ENCODE measurements at regions not wholly inside any gene's neighbourhood (a gene's known extent, or its start where the extent isn't known, plus 50 kb on each side); places are given as distances from the start of the nearest gene placed in this dataset.
"Not testable (repeated sequence)": the region's sequence is repeated elsewhere in the genome, so short reads cannot be mapped to it uniquely, and the experiment has no call there.

DNA sequence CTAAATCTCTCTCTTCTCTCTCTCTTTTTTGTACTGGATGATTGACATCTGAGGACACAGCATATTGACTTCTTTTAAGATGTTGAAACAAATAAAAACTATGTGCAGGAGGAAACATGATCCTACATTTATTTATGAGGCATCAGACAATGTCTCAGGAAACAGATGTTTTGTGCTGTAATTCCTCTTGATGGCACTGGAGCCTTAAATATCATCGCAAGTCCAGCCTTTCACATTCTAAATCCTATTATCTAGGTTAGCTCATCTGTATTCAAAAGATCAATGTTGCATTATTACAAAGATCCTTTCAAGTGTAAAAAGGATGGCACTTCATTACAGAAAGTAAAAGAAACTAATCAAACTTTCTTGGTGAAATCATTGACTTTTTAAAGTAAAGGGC is 63.9 kb downstream of the MAT2B start:
- Mint-ChIP-seq H3K4me1 (ENCODE audit: low read depth) (peaks cover 22% of the 10 kb centered on the region), H3K36me3 (no peaks in the 10 kb centered on the region), H3K27ac (no peak overlapping the region), H3K4me3 (no peak overlapping the region), H3K9me3 (ENCODE audit: low read depth) (no peaks in the 10 kb centered on the region), H3K27me3 (peaks cover 46% of the 10 kb centered on the region)

DNA sequence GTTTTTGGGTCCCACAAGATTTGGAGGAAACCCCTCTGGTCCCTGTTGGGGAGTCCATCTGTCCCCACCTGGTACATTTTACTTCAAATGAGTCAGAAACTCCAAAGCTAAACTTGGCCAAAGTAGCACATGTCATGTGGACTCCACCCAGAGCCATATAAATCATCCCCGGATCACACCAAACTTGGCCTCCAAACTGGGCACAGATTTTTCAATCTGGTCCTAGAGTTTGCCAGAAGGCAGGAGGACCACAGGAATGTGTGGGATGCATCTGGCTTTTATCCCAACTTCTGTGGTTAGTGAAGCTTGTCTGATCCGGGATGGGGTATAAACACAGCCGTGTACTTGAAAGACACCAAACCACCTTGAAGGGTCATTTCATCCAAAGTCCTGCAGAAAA is 66.3 kb downstream of the MAT2B start:
- H3K27me3 Mint-ChIP-seq = peaks cover 31% of the 10 kb centered on the region
- no peak overlapping the region for H3K27ac Mint-ChIP-seq
- H3K9me3 Mint-ChIP-seq (ENCODE audit: low read depth) = no peaks in the 10 kb centered on the region
- H3K36me3 Mint-ChIP-seq = no peaks in the 10 kb centered on the region
- H3K4me3 Mint-ChIP-seq = no peak overlapping the region
- H3K4me1 Mint-ChIP-seq (ENCODE audit: low read depth) = peaks cover 5% of the 10 kb centered on the region

DNA sequence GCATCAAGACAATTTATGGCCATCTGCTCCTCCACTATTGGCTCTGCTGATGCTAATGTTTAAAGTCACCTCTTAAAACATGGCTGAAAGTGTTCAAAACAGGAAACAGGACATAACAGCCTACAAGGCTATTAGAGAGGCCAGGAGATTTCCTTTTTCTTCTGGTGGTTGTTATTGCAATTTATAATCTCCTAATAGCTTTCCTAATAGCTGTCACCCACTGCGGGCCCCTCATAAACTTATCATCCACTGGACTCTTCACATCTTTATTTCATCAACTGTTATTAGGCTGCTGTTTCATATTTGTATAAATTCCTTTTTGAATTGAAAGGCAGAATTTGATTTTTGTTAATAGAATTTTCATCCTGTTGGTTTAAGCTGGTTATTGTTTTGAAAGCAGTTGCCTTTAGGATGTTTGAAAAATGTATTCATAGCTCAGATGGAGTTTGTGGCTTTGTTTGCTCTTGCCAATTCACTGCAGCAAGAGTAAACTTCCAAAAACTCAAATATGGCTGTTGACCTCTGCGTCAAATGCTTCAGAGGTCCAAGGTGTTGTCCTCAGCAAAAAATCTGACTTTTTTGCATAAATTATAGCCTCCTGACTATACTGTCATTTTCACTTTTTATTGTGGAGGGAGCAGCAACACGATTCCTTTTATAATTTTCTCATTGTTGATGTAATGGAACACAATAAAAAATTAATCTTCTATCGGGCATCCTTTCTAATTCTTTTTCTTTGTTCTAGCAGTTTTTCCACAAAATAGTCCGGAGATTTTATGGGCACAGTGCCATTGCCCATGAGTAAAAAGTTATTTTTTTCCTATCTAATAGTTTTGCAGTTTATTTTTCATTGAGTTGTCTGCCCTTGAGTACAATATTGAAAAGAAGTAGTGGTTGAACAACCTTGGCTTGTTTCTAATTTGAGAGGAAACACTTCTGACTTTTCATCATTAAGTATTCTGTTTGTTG is 69.3 kb downstream of the MAT2B start:
- peaks cover 14% of the 10 kb centered on the region for H3K27me3 Mint-ChIP-seq
- H3K4me1 Mint-ChIP-seq (ENCODE audit: low read depth) = no peaks in the 10 kb centered on the region
- H3K4me3 Mint-ChIP-seq = no peak overlapping the region
- no peaks in the 10 kb centered on the region for H3K36me3 Mint-ChIP-seq
- H3K9me3 Mint-ChIP-seq (ENCODE audit: low read depth) = no peaks in the 10 kb centered on the region
- no peak overlapping the region for H3K27ac Mint-ChIP-seq

DNA sequence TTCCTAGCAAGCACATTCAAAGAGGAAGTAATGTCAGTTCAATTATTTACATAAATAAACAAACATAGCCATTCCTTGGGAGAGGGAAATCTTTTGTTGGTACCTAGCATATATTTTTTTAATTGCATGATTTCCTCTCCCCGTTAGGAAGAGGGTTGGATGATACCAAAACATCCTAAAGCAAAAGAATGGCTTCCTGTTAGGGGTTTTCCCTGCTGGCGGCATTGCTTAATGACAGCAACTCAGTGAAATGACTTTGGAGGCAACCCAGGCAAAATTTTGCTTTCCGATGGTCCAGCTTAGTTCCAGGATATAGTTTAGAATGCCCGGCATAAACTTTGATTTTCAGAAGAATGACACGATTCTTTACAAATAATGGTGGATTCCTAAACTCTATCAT is 73.2 kb downstream of the MAT2B start:
- no peak overlapping the region for H3K27ac Mint-ChIP-seq
- H3K4me3 Mint-ChIP-seq = no peak overlapping the region
- H3K9me3 Mint-ChIP-seq (ENCODE audit: low read depth) = no peaks in the 10 kb centered on the region
- H3K36me3 Mint-ChIP-seq = no peaks in the 10 kb centered on the region
- H3K4me1 Mint-ChIP-seq (ENCODE audit: low read depth) = no peaks in the 10 kb centered on the region
- H3K27me3 Mint-ChIP-seq = peaks cover 12% of the 10 kb centered on the region

DNA sequence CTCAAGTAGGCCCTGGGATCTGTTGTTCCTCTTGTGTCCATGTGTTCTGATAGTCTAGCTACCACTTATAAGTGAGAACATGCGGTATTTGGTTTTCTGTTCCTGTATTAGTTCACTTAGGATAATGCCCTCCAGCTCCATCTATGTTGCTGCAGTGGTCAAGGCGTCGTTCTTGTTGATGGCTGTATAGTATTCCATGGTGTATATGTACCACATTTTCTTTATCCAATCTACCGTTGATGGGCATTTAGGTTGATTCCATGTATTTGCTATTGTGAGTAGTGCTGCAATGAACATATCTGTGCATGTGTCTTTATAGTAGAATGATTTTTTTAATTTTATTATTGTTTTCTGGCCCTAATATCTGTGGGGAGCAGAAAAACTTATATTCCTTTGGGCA is 74.3 kb downstream of the MAT2B start:
- Mint-ChIP-seq H3K9me3 (ENCODE audit: low read depth) (no peaks in the 10 kb centered on the region), H3K27ac (no peak overlapping the region), H3K36me3 (no peaks in the 10 kb centered on the region), H3K27me3 (peaks cover 13% of the 10 kb centered on the region), H3K4me3 (no peak overlapping the region), H3K4me1 (ENCODE audit: low read depth) (no peaks in the 10 kb centered on the region)

DNA sequence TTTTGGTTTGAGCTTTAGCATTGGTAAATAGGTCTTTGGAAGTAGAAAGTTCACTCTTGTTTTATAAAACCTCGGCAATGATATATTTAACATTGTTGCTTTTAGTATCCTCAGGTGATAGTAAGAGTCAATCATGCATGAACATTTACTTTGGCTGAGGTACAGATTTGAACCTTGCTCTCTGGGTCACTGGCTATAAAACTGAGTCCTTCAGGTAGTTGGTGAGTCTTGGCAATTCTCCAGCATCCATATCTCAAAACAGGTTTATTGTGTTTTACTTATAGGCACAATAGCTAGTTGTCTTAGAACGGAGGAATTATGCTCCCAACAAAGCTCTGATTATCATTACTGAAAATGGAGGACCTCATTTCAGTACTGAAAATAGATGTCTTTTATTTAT is 75.1 kb downstream of the MAT2B start:
- Mint-ChIP-seq H3K36me3 (no peaks in the 10 kb centered on the region), H3K9me3 (ENCODE audit: low read depth) (no peaks in the 10 kb centered on the region), H3K27me3 (peaks cover 13% of the 10 kb centered on the region), H3K27ac (no peak overlapping the region), H3K4me3 (no peak overlapping the region), H3K4me1 (ENCODE audit: low read depth) (no peaks in the 10 kb centered on the region)

DNA sequence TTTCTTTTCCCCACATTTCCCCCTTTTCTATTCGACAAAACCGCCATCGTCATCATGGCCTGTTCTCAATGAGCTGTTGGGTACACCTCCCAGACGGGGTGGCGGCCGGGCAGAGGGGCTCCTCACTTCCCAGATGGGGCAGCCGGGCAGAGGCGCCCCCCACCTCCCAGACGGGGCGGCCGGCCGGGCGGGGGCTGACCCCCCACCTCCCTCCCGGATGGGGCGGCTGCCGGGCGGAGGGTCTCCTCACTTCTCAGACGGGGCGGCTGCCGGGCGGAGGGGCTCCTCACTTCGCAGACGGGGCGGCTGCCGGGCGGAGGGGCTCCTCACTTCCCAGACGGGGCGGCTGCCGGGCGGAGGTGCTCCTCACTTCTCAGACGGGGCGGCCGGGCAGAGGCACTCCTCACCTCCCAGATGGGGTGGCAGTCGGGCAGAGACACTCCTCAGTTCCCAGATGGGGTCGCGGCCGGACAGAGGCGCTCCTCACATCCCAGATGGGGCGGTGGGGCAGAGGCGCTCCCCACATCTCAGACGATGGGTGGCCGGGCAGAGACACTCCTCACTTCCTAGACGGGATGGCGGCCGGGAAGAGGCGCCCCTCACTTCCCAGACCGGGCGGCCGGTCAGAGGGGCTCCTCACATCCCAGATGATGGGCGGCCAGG is 78.2 kb downstream of the MAT2B start:
- H3K27ac Mint-ChIP-seq = not testable (repeated sequence)

DNA sequence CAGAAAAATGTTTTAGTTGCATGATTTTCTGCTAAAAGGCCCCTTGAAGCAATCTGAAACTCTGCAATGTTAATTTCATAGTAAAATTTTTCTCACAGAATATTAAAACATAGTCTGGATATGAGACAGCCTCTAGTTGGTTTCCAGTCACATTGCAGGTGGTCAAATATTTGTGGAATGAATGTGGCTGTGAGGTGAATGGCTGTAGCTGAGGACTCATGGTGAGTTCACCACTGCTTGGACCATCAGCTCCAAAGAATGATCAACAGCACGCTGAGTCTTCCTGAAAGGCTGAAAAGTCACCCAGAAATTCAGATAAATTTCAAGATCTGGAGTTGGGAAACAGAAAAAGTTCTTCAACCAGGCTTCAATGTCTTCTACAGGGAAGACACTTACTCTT is 79.8 kb downstream of the MAT2B start:
- H3K4me3 Mint-ChIP-seq = no peak overlapping the region

More for the DNA sequence above, 78.2 kb downstream of the MAT2B start:
- not testable (repeated sequence) for H3K27me3 Mint-ChIP-seq; H3K36me3 Mint-ChIP-seq; H3K4me1 Mint-ChIP-seq (ENCODE audit: low read depth); H3K9me3 Mint-ChIP-seq (ENCODE audit: low read depth); H3K4me3 Mint-ChIP-seq

DNA sequence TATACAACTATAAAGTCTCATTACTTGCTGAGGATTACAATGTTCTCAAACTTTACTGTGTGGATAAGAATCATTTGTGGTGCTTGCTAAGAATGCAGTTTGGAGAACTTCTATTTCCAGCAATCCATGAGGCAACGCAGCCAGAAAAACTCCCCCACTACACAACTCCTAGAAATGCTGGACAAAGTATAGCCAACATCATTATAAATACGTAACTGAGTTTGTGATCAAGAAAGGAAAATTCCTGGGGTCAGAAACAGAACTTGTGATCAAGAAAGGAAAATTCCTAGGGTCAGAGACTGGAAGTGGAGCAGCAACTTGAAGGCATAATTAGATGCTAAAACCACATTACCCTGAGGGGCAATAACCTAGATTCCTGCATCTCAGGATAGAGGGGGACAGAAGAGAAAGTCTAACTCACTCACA is 81.1 kb downstream of the MAT2B start:
- Mint-ChIP-seq H3K4me3 (no peak overlapping the region), H3K4me1 (ENCODE audit: low read depth) (no peaks in the 10 kb centered on the region), H3K9me3 (ENCODE audit: low read depth) (no peaks in the 10 kb centered on the region), H3K36me3 (no peaks in the 10 kb centered on the region), H3K27me3 (peaks cover 2% of the 10 kb centered on the region), H3K27ac (no peak overlapping the region)

More for the DNA sequence above, 79.8 kb downstream of the MAT2B start:
- no peak overlapping the region for H3K27ac Mint-ChIP-seq
- H3K27me3 Mint-ChIP-seq = peaks cover 6% of the 10 kb centered on the region
- H3K9me3 Mint-ChIP-seq (ENCODE audit: low read depth) = no peaks in the 10 kb centered on the region
- H3K4me1 Mint-ChIP-seq (ENCODE audit: low read depth) = no peaks in the 10 kb centered on the region
- no peaks in the 10 kb centered on the region for H3K36me3 Mint-ChIP-seq

DNA sequence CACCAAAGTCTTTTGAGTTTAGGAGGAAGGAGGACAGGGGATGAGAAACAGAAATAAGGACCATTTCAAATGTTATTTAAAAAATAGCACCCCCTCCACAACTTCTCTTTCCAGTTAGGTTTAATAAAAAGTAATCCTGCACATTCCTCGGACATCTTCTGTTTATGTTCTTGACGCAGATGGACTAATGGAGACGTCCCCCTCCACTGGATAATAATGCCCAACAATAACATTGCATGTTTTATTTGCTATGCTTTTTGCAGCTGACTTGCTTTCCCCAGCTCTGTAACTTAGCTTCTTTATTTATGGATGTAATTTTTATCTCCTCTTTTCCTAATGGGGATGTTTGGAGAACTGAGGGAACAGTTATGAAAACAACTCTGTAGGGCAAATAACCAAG is 89.5 kb downstream of the MAT2B start:
- Mint-ChIP-seq H3K27ac (no peak overlapping the region), H3K36me3 (no peaks in the 10 kb centered on the region), H3K4me3 (no peak overlapping the region), H3K9me3 (ENCODE audit: low read depth) (peaks cover 3% of the 10 kb centered on the region), H3K4me1 (ENCODE audit: low read depth) (no peaks in the 10 kb centered on the region), H3K27me3 (peaks cover 12% of the 10 kb centered on the region)

DNA sequence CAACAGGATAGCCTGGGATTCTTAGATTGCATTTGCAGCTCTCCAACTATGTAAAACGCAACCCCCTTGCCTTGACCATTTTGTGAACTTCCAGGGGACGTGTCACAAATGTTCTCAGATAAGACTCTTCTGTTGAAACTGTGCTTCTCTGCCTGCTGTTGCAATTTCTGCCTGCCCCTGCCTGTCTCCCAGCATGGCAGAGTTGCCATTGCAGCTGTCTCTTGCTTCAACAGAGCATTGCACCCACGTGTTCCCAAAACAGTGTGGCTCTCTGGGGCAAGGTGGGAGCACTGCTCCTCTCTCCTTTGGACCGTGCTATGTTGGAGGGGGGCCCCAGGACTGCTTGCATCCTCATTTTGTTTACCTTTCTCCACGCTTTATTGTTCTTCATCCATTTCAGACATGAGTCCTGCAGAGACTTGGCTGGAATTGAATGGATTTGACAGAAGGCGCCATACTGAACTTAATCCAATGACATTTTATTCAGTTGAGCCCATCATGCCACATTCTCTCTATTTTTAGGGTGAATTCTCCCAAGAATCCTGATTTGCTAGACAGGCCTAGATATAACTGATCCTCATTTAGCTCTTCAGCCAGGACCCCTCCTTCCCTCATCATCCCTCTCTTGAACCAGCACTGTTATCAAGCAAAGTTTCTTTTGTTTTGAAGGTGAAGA is 90.7 kb downstream of the MAT2B start:
- Mint-ChIP-seq H3K9me3 (ENCODE audit: low read depth) (peaks cover 3% of the 10 kb centered on the region), H3K4me1 (ENCODE audit: low read depth) (no peaks in the 10 kb centered on the region), H3K27me3 (peaks cover 19% of the 10 kb centered on the region), H3K36me3 (no peaks in the 10 kb centered on the region), H3K27ac (no peak overlapping the region), H3K4me3 (no peak overlapping the region)

DNA sequence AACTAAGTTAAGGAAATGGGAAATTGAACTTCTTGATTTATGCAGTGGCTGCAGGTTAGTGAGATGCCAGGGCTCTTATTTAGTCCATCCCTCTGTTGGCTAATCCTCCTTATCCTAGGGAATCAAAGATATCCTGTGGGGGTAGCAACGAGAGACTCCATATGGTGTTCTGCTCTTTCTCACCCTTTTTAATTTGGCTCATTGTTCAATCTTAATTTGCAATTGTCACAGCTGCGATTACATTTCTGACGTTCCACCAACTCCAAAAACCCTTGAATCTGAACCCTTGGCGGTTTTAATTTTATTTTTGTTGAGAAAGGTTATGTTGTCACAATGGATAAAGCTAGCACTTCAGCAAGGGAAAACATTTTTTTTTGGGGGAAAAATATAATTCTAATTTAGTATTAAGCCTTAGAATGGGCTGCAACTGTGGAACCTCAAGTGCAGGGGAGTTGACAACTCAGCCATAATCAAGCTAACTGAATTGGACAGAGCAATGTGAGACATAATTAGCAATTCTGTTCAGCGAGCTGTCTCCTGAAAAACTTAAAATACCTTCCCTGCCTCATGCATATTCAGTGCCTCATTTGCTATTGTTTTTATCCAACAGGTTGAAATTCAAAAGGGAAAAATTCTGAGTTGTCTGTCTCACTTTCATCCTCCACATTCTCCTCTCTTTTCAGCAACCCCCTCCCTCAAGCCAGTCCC is 91.3 kb downstream of the MAT2B start:
- Mint-ChIP-seq H3K9me3 (ENCODE audit: low read depth) (peaks cover 3% of the 10 kb centered on the region), H3K36me3 (no peaks in the 10 kb centered on the region), H3K27me3 (peaks cover 21% of the 10 kb centered on the region), H3K27ac (no peak overlapping the region), H3K4me1 (ENCODE audit: low read depth) (no peaks in the 10 kb centered on the region), H3K4me3 (no peak overlapping the region)

DNA sequence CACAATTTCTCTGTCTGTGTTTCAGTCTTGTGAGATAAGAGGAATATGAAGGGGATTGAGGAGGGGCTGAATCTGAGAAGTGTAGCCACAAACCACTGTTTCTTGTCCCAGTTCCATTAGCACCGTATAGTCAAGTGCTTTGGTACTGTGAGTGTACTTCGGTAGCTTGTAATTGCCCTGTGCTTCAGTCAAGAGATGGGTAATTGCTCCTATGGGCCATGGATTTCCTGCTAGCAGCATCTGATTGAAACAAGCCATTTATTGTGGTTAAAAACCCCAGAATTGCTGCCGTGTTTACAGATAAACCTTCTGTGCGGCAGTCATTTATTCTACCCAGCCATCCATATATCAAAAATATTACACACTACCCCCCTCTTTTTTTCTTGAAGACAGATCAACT is 98.6 kb downstream of the MAT2B start:
- H3K4me3 Mint-ChIP-seq = no peak overlapping the region
- H3K9me3 Mint-ChIP-seq (ENCODE audit: low read depth) = no peaks in the 10 kb centered on the region
- H3K4me1 Mint-ChIP-seq (ENCODE audit: low read depth) = no peaks in the 10 kb centered on the region
- peaks cover 11% of the 10 kb centered on the region for H3K27me3 Mint-ChIP-seq
- H3K36me3 Mint-ChIP-seq = no peaks in the 10 kb centered on the region
- H3K27ac Mint-ChIP-seq = no peak overlapping the region

DNA sequence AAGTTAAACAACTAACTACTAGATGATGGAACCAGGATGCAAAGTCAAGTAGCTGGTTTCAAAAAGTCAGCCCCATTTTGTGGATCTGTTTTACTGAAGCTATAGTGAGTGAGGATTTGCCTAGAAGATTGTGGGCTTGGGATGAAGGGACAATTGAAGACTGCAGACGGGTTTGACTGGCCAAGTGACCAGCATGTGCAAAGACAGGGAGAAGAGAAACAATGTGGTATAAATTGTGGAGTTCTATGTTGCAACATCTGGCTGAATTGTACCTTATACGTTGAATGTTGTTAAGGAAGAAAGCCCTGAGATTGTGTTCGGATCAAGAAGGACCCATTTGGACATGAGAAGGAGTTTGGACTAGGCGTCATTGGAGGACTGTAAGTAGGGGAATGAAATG is 101.8 kb downstream of the MAT2B start:
- Mint-ChIP-seq H3K9me3 (ENCODE audit: low read depth) (no peaks in the 10 kb centered on the region), H3K36me3 (no peaks in the 10 kb centered on the region), H3K27me3 (no peaks in the 10 kb centered on the region), H3K4me3 (no peak overlapping the region), H3K4me1 (ENCODE audit: low read depth) (no peaks in the 10 kb centered on the region), H3K27ac (no peak overlapping the region)

DNA sequence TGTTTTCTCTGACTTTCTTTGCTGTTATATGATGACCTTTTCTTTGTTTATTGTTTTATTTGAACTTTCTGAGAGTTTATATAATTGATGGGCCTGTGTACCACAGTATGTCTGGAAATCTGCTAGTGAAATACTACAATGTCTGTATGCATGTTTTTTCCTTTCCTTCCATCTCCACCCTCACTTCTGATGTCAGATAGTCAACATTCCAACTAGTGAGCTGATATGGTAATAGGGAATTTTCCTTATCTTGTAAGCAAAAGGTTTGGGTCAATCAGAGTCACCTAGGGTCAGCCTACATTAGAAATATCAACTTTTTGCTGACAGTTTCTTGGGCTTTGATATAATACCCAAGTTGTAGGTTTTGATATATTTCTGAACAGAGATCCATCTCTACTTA is 103.2 kb downstream of the MAT2B start:
- H3K9me3 Mint-ChIP-seq (ENCODE audit: low read depth) = no peaks in the 10 kb centered on the region
- H3K4me1 Mint-ChIP-seq (ENCODE audit: low read depth) = no peaks in the 10 kb centered on the region
- no peak overlapping the region for H3K27ac Mint-ChIP-seq
- no peak overlapping the region for H3K4me3 Mint-ChIP-seq
- H3K27me3 Mint-ChIP-seq = peaks cover 2% of the 10 kb centered on the region
- H3K36me3 Mint-ChIP-seq = no peaks in the 10 kb centered on the region
